ENCODE measurements at regions not wholly inside any gene's neighbourhood (a gene's known extent, or its start where the extent isn't known, plus 50 kb on each side); places are given as distances from the start of the nearest gene placed in this dataset.

DNA sequence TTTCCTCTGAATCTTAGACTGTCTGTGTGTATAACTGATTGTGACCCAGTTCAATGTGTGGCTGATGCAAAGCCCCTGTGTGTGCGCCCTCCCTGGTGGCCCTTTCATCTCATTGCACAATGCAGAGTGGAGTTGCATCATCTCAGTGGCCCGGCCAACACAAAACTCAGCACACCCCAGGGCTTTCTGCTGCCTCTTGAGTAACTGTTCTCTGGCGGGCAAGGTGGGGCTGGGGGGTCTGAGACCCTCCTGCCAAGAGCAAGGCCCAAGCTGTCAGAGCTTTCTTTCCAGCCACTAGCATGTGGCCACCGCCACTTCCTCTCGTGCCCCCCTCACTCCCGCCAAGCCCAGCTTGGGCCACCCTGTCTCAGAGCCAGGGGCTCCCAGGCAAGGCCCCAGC, 80.7 kb upstream of the ALDH1L1 start:
- 11% methylated on average over 5 of the region's 6 CpGs for WGBS (ENCODE audit: insufficient coverage)
- intact Hi-C loops (cut with micrococcal nuclease), result no loop called here
- H3K36me3 ChIP-seq (replicated peaks in 1 of 2; ENCODE audit: control insufficient read depth in 1 of 2, insufficient read depth in 2 of 2, low read length in 2 of 2), result no peaks in the 10 kb centered on the region
- peak overlapping the region; percentile 55 for H2AFZ ChIP-seq (ENCODE audit: insufficient read depth, low read depth, low read length, poor library complexity, severe bottlenecking)
- peaks cover 0 to 20% (median 4%) of the 10 kb centered on the region in 7 donors for H3K9me3 Mint-ChIP-seq
- peak overlapping the region; percentile 25 to 90 (median 78) for H3K27ac Mint-ChIP-seq
- H3K4me3 ChIP-seq (replicated peaks in 1 of 3; ENCODE audit: low read depth in 2 of 3, low read length in 3 of 3), result peak overlapping the region in 1 of 3 experiments; percentile 10
- H3K9ac ChIP-seq (ENCODE audit: insufficient read depth, low read length, poor library complexity, severe bottlenecking), result no peak overlapping the region
- H3K27ac ChIP-seq (ENCODE audit: low read depth in 1 of 2, low read length in 2 of 2), result peak overlapping the region; percentile 29 to 70
- H3K36me3 Mint-ChIP-seq, result no peaks in the 10 kb centered on the region
- H3K4me1 Mint-ChIP-seq, result peaks cover 40% of the 10 kb centered on the region
- no peaks in the 10 kb centered on the region for H3K79me2 ChIP-seq (ENCODE audit: insufficient read depth, low read length)
- no peaks in the 10 kb centered on the region for H4K20me1 ChIP-seq (ENCODE audit: insufficient read depth, low read length)
- H3K9me3 ChIP-seq (replicated peaks in 1 of 2; ENCODE audit: control insufficient read depth in 1 of 2, insufficient read depth in 1 of 2, low read length in 2 of 2), result peaks cover 0 to 12% of the 10 kb centered on the region in 2 donors
- H3K4me2 ChIP-seq (replicated peaks; ENCODE audit: extremely low read depth, low read length, poor library complexity, severe bottlenecking), result peak overlapping the region; percentile 22
- peak; percentile 38 to 57 (median 43) for DNase-seq
- TF ChIP-seq, protein P1, sequence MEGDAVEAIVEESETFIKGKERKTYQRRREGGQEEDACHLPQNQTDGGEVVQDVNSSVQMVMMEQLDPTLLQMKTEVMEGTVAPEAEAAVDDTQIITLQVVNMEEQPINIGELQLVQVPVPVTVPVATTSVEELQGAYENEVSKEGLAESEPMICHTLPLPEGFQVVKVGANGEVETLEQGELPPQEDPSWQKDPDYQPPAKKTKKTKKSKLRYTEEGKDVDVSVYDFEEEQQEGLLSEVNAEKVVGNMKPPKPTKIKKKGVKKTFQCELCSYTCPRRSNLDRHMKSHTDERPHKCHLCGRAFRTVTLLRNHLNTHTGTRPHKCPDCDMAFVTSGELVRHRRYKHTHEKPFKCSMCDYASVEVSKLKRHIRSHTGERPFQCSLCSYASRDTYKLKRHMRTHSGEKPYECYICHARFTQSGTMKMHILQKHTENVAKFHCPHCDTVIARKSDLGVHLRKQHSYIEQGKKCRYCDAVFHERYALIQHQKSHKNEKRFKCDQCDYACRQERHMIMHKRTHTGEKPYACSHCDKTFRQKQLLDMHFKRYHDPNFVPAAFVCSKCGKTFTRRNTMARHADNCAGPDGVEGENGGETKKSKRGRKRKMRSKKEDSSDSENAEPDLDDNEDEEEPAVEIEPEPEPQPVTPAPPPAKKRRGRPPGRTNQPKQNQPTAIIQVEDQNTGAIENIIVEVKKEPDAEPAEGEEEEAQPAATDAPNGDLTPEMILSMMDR (IDR thresholded peaks at IDR 0.05), result no peak
- peaks cover 0 to 10% of the 10 kb centered on the region in 2 donors for H3K27me3 ChIP-seq (ENCODE audit: control insufficient read depth in 2 of 2, insufficient read depth in 2 of 2, low read length in 2 of 2)
- H3K27me3 Mint-ChIP-seq (ENCODE audit: low read depth in 3 of 3), result peaks cover 2 to 11% (median 9%) of the 10 kb centered on the region in 3 donors
- H3K4me3 Mint-ChIP-seq, result no peak overlapping the region
- H3K4me1 ChIP-seq (ENCODE audit: control insufficient read depth in 1 of 2, insufficient read depth in 2 of 2, low read length in 2 of 2), result peaks cover 32 to 50% of the 10 kb centered on the region in 2 donors

DNA sequence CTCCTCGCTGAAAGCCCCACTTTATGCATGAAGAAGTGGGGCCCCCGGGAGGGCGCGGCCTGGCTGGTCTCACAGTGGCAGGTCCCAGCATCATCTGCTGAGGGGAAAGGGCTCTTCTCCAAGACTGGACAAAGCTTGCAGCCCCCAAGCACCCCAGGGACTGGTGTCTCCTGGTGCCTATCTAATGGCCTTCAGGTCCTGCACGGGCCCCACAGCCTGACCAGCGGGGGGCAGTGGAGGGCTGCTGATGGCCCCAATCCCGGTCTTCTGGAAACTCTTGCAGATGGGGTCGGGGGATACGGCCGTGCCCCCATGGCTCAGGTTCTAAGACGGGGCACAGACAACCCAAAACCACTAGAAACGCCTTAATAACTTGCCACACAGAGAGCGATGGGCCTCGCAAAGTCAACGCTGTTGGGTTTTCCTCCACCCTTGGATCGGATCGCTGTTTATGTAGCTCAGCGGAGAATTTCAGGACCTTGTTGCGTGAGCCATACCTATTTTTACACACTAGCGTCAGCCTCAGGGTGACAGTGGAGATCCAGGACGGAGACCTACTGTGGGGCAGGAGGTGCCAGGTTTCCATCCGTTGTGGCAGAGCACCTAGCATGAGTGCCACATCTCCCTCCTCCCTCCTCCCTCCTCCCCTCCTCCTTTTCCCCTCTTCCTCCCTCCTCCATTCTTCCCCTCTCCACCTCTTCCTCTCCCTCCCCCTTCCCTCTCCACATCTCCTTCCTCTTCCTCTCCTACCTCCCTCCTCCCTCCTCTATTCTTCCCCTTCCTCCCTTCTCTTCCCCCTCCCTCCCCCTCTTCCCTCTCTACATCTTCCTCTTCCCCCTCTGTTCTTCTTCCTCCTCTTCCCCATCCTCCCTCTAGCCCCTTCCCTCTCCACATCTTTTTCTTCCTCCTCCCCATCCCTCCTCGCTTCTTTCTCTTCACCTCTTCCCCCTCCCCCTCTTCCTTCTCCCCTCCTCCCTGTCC, 79.3 kb upstream of the ALDH1L1 start:
- H3K36me3 ChIP-seq (replicated peaks in 1 of 2; ENCODE audit: control insufficient read depth in 1 of 2, insufficient read depth in 2 of 2, low read length in 2 of 2), result no peaks in the 10 kb centered on the region
- H3K9ac ChIP-seq (ENCODE audit: insufficient read depth, low read length, poor library complexity, severe bottlenecking), result no peak overlapping the region
- H3K4me2 ChIP-seq (replicated peaks; ENCODE audit: extremely low read depth, low read length, poor library complexity, severe bottlenecking), result no peak overlapping the region
- H2AFZ ChIP-seq (ENCODE audit: insufficient read depth, low read depth, low read length, poor library complexity, severe bottlenecking), result no peak overlapping the region
- peaks cover 0 to 12% of the 10 kb centered on the region in 2 donors for H3K9me3 ChIP-seq (replicated peaks in 1 of 2; ENCODE audit: control insufficient read depth in 1 of 2, insufficient read depth in 1 of 2, low read length in 2 of 2)
- Mint-ChIP-seq H3K27me3 (ENCODE audit: low read depth in 3 of 3) (peaks cover under 1 to 5% (median 5%) of the 10 kb centered on the region in 3 donors), H3K9me3 (peaks cover 0 to 18% (median 4%) of the 10 kb centered on the region in 7 donors), H3K4me1 (peaks cover 40% of the 10 kb centered on the region), H3K27ac (peak overlapping the region in 5 of 7 donors; percentile 6 to 86 (median 30)), H3K4me3 (no peak overlapping the region), H3K36me3 (no peaks in the 10 kb centered on the region)
- WGBS (ENCODE audit: insufficient coverage), result 65% methylated on average over 20 of the region's 23 CpGs
- H4K20me1 ChIP-seq (ENCODE audit: insufficient read depth, low read length), result no peaks in the 10 kb centered on the region
- intact Hi-C loops (cut with micrococcal nuclease), result no loop called here
- peaks cover 0 to 3% of the 10 kb centered on the region in 2 donors for H3K27me3 ChIP-seq (ENCODE audit: control insufficient read depth in 2 of 2, insufficient read depth in 2 of 2, low read length in 2 of 2)
- peak overlapping the region in 1 of 2 donors; percentile 70 for H3K27ac ChIP-seq (ENCODE audit: low read depth in 1 of 2, low read length in 2 of 2)
- TF ChIP-seq, protein P1 (IDR thresholded peaks at IDR 0.05), result no peak
- no peak overlapping the region for H3K4me3 ChIP-seq (replicated peaks in 1 of 3; ENCODE audit: low read depth in 2 of 3, low read length in 3 of 3)
- no peak for DNase-seq
- peaks cover 32 to 50% of the 10 kb centered on the region in 2 donors for H3K4me1 ChIP-seq (ENCODE audit: control insufficient read depth in 1 of 2, insufficient read depth in 2 of 2, low read length in 2 of 2)
- H3K79me2 ChIP-seq (ENCODE audit: insufficient read depth, low read length), result no peaks in the 10 kb centered on the region
